D721Med (cell line): ENCODE measurements at regions not wholly inside any gene's neighbourhood (a gene's known extent, or its start where the extent isn't known, plus 50 kb on each side); places are given as distances from the start of the nearest gene placed in this dataset.
"Not testable (repeated sequence)": the region's sequence is repeated elsewhere in the genome, so short reads cannot be mapped to it uniquely, and the experiment has no call there.

Experiments
- DNase-seq: peaks from one replicate; pipeline ENCODE4 v3.0.0; 2011; ENCODE audit warnings: low spot score; ENCODE audit not compliant: insufficient read length
- FAIRE-seq: peaks from 2 replicates; lab custom pipeline; 2011; peaks lifted over from hg19 to GRCh38; lab: Jason Lieb, UNC
- TF ChIP-seq, protein P1 (sequence below): IDR thresholded peaks from 2 replicates; pipeline ENCODE4 v1.5.1; 2012; ENCODE audit warnings: mild to moderate bottlenecking, control low read depth; ENCODE audit not compliant: insufficient read depth; ENCODE audit errors: missing control alignments

- TF ChIP-seq, protein P1, sequence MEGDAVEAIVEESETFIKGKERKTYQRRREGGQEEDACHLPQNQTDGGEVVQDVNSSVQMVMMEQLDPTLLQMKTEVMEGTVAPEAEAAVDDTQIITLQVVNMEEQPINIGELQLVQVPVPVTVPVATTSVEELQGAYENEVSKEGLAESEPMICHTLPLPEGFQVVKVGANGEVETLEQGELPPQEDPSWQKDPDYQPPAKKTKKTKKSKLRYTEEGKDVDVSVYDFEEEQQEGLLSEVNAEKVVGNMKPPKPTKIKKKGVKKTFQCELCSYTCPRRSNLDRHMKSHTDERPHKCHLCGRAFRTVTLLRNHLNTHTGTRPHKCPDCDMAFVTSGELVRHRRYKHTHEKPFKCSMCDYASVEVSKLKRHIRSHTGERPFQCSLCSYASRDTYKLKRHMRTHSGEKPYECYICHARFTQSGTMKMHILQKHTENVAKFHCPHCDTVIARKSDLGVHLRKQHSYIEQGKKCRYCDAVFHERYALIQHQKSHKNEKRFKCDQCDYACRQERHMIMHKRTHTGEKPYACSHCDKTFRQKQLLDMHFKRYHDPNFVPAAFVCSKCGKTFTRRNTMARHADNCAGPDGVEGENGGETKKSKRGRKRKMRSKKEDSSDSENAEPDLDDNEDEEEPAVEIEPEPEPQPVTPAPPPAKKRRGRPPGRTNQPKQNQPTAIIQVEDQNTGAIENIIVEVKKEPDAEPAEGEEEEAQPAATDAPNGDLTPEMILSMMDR, result no peak
- no peak for DNase-seq
- no peak for FAIRE-seq
Observed at GRCh38 chr11:19426011-19426755, 185.4 kb upstream of the E2F8 start.

- DNase-seq (no peak), FAIRE-seq (no peak)
- TF ChIP-seq, protein P1, result no peak
Observed at GRCh38 chr11:19422276-19422675, 181.5 kb upstream of the E2F8 start.

DNA sequence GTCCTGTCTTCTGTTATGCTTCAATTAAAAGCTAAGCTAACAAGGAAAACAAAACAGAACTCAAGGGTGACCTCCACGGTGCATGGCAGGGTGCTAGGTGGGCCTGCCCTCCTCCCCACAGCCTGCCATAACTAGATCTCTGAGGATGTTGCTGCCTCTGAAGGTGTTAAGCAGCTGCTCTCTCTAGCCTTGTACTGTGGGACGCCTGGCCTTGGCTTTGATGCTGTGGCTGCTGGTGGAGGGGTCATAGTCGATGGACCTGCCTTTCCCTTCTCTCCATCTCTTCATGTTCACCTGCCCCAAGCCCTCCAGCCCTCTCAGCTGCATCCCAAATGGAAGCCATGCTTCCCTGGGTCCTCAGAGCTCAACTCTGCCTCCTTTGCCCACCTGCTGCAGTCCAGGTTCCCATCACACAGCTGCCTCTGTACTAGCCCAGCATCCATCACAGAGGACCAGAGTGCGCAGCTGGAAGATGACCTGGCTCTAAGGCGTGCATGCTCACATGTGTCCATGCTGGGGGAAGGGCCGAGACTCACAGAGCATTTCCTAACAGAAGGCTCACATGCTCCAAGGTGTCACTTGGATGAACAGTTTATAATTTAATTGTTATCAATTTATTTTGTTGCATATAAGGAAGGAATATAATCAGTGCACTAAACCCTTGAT, 180.3 kb upstream of the E2F8 start:
- TF ChIP-seq, protein P1, result no peak
- FAIRE-seq, result no peak
- no peak for DNase-seq

DNA sequence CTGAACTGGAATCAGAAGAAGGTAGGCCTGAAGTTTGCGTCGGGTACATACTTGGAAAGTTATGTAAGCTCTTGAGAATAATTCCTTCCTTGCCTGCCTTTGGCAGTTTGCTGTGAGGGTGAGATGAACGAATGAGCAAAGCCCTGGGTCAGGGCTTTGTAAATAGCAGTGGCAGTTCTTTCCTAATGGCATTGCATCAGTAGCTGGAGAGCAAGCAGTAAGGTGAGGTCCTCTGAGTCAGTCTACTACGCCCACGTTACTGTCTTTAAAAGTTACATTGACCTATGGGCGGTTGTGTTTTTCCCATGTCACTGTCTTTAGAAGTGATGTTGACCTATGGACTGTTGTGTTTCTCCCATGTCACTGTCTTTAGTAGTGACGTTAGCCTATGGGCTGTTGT, 179.1 kb upstream of the E2F8 start:
- DNase-seq (no peak), FAIRE-seq (no peak)
- TF ChIP-seq, protein P1, result no peak

- TF ChIP-seq, protein P1, result no peak
- DNase-seq, result no peak
- no peak for FAIRE-seq
Observed at GRCh38 chr11:19419021-19419750, 178.4 kb upstream of the E2F8 start.

- FAIRE-seq (no peak), DNase-seq (no peak)
- TF ChIP-seq, protein P1, result no peak
Observed at GRCh38 chr11:19418221-19418620, 177.5 kb upstream of the E2F8 start.

GRCh38 chr11:19412070-19412469, 171.3 kb upstream of the E2F8 start:
- FAIRE-seq, DNase-seq: not testable (repeated sequence)
